Mesendoderm (in vitro differentiated cells): ENCODE measurements at regions not wholly inside any gene's neighbourhood (a gene's known extent, or its start where the extent isn't known, plus 50 kb on each side); places are given as distances from the start of the nearest gene placed in this dataset.
A peak's percentile ranks its signal among the peaks of the same experiment; 100 is the strongest.

Source experiments
- DNase-seq: peaks from one replicate; pipeline ENCODE4 v3.0.0; 2013
- H2AK5ac ChIP-seq: 2 replicates; pipeline ENCODE4 v1.6.1; 2013; ENCODE audit warnings: low read length, inconsistent platforms
- H2BK120ac ChIP-seq: 2 replicates; pipeline ENCODE4 v1.6.1; 2013; ENCODE audit warnings: low read depth, mild to moderate bottlenecking, low read length, moderate library complexity, mixed read lengths
- H2BK15ac ChIP-seq: replicated peaks from 2 replicates; pipeline ENCODE4 v1.6.1; 2013; ENCODE audit warnings: low read depth, mild to moderate bottlenecking, moderate library complexity
- H2BK5ac ChIP-seq: 2 replicates; pipeline ENCODE4 v1.6.1; 2013; ENCODE audit warnings: low read length, inconsistent platforms
- H3K18ac ChIP-seq: 2 replicates; pipeline ENCODE4 v1.6.1; 2013; ENCODE audit warnings: mild to moderate bottlenecking, low read length, mixed read lengths
- H3K23ac ChIP-seq: one replicate; pipeline ENCODE4 v1.6.1; 2013; ENCODE audit warnings: low read length
- H3K27ac ChIP-seq: 2 replicates; pipeline ENCODE4 v1.5.1; 2013; ENCODE audit warnings: low read depth, mild to moderate bottlenecking, inconsistent platforms, low read length, moderate library complexity
- H3K27me3 ChIP-seq: 2 replicates; pipeline ENCODE4 v1.6.1; 2013; ENCODE audit warnings: low read length, control low read depth, mild to moderate bottlenecking, inconsistent platforms; ENCODE audit not compliant: insufficient read depth, poor library complexity
- H3K36me3 ChIP-seq: 2 replicates; pipeline ENCODE4 v1.6.1; 2013; ENCODE audit warnings: low read length, inconsistent platforms; ENCODE audit not compliant: control insufficient read depth, insufficient read depth
- H3K4ac ChIP-seq: one replicate; pipeline ENCODE4 v1.6.1; 2013; ENCODE audit warnings: low read depth, mild to moderate bottlenecking, low read length, moderate library complexity
- H3K4me1 ChIP-seq: 2 replicates; pipeline ENCODE4 v1.6.1; 2013; ENCODE audit warnings: low read depth, low read length, inconsistent platforms; ENCODE audit not compliant: control insufficient read depth
- H3K4me2 ChIP-seq: 2 replicates; pipeline ENCODE4 v1.6.1; 2013; ENCODE audit warnings: low read length
- H3K4me3 ChIP-seq: 2 replicates; pipeline ENCODE4 v1.5.1; 2013; ENCODE audit warnings: mild to moderate bottlenecking, low read length
- H3K56ac ChIP-seq: one replicate; pipeline ENCODE4 v1.6.1; 2013; ENCODE audit warnings: low read length
- H3K79me1 ChIP-seq: 2 replicates; pipeline ENCODE4 v1.6.1; 2013; ENCODE audit warnings: low read length, inconsistent platforms
- H3K79me2 ChIP-seq: 2 replicates; pipeline ENCODE4 v1.6.1; 2013; ENCODE audit warnings: mild to moderate bottlenecking, low read length; ENCODE audit not compliant: control insufficient read depth, insufficient read depth
- H3K9ac ChIP-seq: 2 replicates; pipeline ENCODE4 v1.6.1; 2013; ENCODE audit warnings: low read length, inconsistent platforms
- H4K5ac ChIP-seq: one replicate; pipeline ENCODE4 v1.6.1; 2013; ENCODE audit warnings: low read length
- H4K8ac ChIP-seq: one replicate; pipeline ENCODE4 v1.6.1; 2013; ENCODE audit warnings: low read depth, mild to moderate bottlenecking, control low read depth, low read length, moderate library complexity
- WGBS: extraction: QIAGEN DNeasy Blood & Tissue Kit; methylation state at CpG from one replicate; pipeline ENCODE4 v1.1.7; 2013; ENCODE audit warnings: low lambda C conversion rate, missing lambda C conversion rate; ENCODE audit not compliant: insufficient coverage; ENCODE audit errors: extremely low coverage; 5-methylcytosine and 5-hydroxymethylcytosine counted together

DNA sequence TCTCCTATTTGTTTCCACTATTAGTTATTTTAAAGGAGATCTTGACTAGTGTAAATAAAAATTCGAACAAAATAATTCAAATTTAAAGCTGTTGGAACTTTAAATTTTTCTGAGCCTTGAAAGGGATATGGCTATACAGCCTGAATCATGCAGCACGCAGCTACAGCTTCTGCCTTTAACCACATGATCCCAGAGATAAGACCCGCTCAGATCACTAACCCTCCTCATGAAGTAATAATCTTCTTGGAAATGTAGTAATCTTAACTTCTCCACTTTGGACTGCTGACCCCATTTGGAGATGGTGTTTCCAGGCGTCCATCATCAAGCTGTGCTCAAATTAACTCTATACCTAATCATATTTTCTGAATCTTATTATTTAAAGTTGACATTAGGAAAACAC, 336.6 kb downstream of the DSC3 start:
- Histone ChIP-seq H3K79me1 (no peaks in the 10 kb centered on the region), H3K4me3 (no peak overlapping the region), H3K9ac (no peak overlapping the region), H3K36me3 (no peaks in the 10 kb centered on the region), H3K27ac (no peak overlapping the region), H3K56ac (no peak overlapping the region), H3K23ac (no peak overlapping the region), H2AK5ac (no peak overlapping the region), H3K27me3 (no peaks in the 10 kb centered on the region), H4K5ac (no peak overlapping the region), H3K18ac (no peak overlapping the region), H2BK15ac (no peak overlapping the region), H3K4ac (no peak overlapping the region), H3K4me1 (no peaks in the 10 kb centered on the region), H4K8ac (no peak overlapping the region), H3K79me2 (no peaks in the 10 kb centered on the region), H2BK120ac (no peak overlapping the region), H2BK5ac (no peak overlapping the region), H3K4me2 (no peak overlapping the region)
- WGBS, result no CpG with 5 or more reads among the region's 4 CpGs
- DNase-seq, result no peak

DNA sequence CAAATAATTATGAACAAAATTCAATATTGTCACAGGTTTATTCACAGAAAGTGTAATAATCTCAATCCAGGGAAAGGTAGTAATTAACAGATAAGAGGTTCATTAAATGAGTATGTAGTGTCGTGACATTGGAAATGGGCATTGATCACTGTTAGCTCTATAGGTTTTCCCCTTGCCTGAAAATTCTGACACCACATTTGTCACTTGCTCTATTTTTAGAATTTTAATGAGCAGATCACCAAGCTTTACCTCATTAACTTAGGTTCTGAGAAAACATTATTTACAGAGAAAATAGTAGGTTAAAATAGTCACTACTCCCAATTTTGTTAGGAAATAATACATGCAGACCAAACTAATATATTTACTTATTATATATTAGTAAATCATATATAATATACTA, 344.0 kb downstream of the DSC3 start:
- H3K79me1 ChIP-seq, result no peaks in the 10 kb centered on the region
- no peaks in the 10 kb centered on the region for H3K79me2 ChIP-seq
- no peak for DNase-seq
- no peak overlapping the region for H3K27ac ChIP-seq
- no peak overlapping the region for H4K5ac ChIP-seq
- H3K4me2 ChIP-seq, result no peak overlapping the region
- no peaks in the 10 kb centered on the region for H3K36me3 ChIP-seq
- H4K8ac ChIP-seq, result no peak overlapping the region
- no peak overlapping the region for H3K18ac ChIP-seq
- no peak overlapping the region for H3K56ac ChIP-seq
- no peaks in the 10 kb centered on the region for H3K4me1 ChIP-seq
- H3K4me3 ChIP-seq, result no peak overlapping the region
- H3K27me3 ChIP-seq, result no peaks in the 10 kb centered on the region
- H2BK15ac ChIP-seq, result no peak overlapping the region
- no peak overlapping the region for H2AK5ac ChIP-seq
- no peak overlapping the region for H3K4ac ChIP-seq
- WGBS, result no CpG with 5 or more reads among the region's 1 CpG
- no peak overlapping the region for H2BK5ac ChIP-seq
- no peak overlapping the region for H3K23ac ChIP-seq
- H3K9ac ChIP-seq, result no peak overlapping the region
- no peak overlapping the region for H2BK120ac ChIP-seq

DNA sequence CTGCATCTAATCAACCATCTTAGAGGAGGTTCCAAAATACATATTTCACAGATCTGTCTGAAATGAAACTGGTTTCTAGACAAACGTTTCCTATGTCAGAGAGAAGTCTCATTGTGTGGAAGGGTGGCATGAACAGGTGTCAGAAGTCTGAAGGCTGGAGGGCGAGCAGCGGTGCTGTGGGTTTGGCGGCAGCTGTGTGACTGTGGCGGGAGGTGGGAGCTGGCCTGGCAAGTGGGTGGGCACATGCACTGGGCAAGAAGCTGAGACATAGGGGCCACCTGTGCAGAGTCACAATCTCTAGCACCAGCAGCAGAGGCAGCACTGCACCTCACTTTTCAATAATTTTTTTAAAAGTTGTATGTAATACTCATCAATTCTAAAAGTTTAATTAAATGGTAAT, 346.3 kb downstream of the DSC3 start:
- Histone ChIP-seq H4K5ac (no peak overlapping the region), H4K8ac (no peak overlapping the region), H3K4ac (no peak overlapping the region), H3K36me3 (no peaks in the 10 kb centered on the region), H2AK5ac (no peak overlapping the region), H3K79me2 (no peaks in the 10 kb centered on the region), H3K9ac (no peak overlapping the region), H3K79me1 (no peaks in the 10 kb centered on the region), H3K4me3 (no peak overlapping the region), H3K4me2 (no peak overlapping the region), H2BK15ac (no peak overlapping the region), H3K27ac (no peak overlapping the region), H2BK120ac (no peak overlapping the region), H3K4me1 (no peaks in the 10 kb centered on the region), H3K56ac (no peak overlapping the region), H2BK5ac (no peak overlapping the region), H3K27me3 (no peaks in the 10 kb centered on the region), H3K18ac (no peak overlapping the region), H3K23ac (no peak overlapping the region)
- no peak for DNase-seq
- WGBS, result no CpG with 5 or more reads among the region's 5 CpGs

DNA sequence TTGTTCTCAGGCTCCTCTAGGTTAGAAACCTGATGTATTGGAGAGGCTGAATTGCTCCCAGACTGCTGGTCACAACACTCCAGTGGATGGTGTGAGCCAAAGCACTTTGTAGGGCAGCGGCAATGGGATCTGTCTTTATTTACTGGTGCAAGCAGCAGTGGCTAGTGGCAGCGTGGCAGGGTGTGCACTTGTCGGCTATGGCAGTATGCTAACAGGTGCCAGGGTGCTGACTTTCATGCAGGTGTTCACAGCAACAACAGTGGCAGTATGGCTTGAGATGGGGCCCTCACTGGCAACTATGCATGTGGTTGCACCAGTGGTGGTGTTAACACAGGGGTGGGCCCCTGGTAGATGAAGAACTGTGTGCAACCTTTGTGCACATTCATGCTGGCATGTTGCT, 347.8 kb downstream of the DSC3 start:
- no peak for DNase-seq
- H4K8ac ChIP-seq, result no peak overlapping the region
- no CpG with 5 or more reads among the region's 3 CpGs for WGBS
- no peaks in the 10 kb centered on the region for H3K79me1 ChIP-seq
- no peaks in the 10 kb centered on the region for H3K79me2 ChIP-seq
- no peak overlapping the region for H3K56ac ChIP-seq
- H3K27ac ChIP-seq, result no peak overlapping the region
- no peak overlapping the region for H3K4me3 ChIP-seq
- no peak overlapping the region for H4K5ac ChIP-seq
- H3K27me3 ChIP-seq, result no peaks in the 10 kb centered on the region
- no peaks in the 10 kb centered on the region for H3K4me1 ChIP-seq
- no peak overlapping the region for H3K9ac ChIP-seq
- no peak overlapping the region for H3K23ac ChIP-seq
- no peak overlapping the region for H2BK5ac ChIP-seq
- no peak overlapping the region for H2AK5ac ChIP-seq
- no peak overlapping the region for H2BK15ac ChIP-seq
- no peaks in the 10 kb centered on the region for H3K36me3 ChIP-seq
- no peak overlapping the region for H2BK120ac ChIP-seq
- no peak overlapping the region for H3K4me2 ChIP-seq
- H3K18ac ChIP-seq, result no peak overlapping the region
- no peak overlapping the region for H3K4ac ChIP-seq

DNA sequence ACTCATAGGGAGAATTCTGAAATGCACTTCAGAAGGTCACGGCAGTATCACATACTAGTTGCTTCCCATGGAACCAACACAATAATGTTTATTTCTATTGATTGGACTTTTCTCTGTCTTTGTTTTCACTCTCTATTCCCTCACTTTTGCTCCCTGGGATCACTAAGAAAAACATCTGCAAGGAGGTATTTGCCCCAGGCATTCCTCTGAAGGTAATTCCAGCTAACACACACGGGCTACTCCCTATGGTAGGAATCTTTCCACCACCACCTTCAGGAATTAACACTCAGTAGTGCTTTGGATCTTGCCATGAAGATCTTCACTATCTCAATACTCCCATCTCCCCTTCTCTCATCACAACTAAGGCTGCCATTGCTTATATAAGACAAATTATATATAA, 353.3 kb downstream of the DSC3 start:
- Histone ChIP-seq H4K8ac (no peak overlapping the region), H2BK15ac (no peak overlapping the region), H3K9ac (no peak overlapping the region), H3K79me1 (no peaks in the 10 kb centered on the region), H2BK120ac (no peak overlapping the region), H3K27ac (no peak overlapping the region), H3K36me3 (no peaks in the 10 kb centered on the region), H4K5ac (no peak overlapping the region), H3K4me1 (no peaks in the 10 kb centered on the region), H2BK5ac (no peak overlapping the region), H3K27me3 (no peaks in the 10 kb centered on the region), H3K79me2 (no peaks in the 10 kb centered on the region), H3K4ac (no peak overlapping the region), H3K4me3 (no peak overlapping the region), H3K56ac (no peak overlapping the region), H3K23ac (no peak overlapping the region), H2AK5ac (no peak overlapping the region), H3K4me2 (no peak overlapping the region), H3K18ac (no peak overlapping the region)
- peak; percentile 11 for DNase-seq
- WGBS, result no CpG with 5 or more reads among the region's 2 CpGs

DNA sequence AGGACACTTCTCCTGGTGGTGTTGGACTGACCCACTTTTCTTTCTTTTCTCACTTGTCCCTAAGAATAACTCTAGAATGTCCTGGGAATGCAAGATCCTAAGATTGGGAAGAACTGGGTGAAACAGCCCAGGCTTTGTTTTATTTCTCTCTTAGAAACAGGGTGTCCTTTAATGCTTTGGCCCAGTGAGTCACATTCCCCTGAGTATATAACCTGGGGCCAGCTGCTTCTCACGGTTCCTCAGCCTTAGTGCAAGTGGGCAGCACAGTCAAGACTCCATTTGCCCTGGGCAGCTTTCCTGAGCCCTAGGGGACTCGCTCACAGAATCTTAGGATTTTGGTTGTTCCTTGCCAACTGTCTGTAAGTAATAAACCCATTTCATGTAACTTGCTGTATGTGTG, 355.0 kb downstream of the DSC3 start:
- no peak overlapping the region for H3K23ac ChIP-seq
- H3K4me2 ChIP-seq, result no peak overlapping the region
- no peak overlapping the region for H2BK120ac ChIP-seq
- no peaks in the 10 kb centered on the region for H3K79me2 ChIP-seq
- no peak overlapping the region for H3K18ac ChIP-seq
- H3K36me3 ChIP-seq, result no peaks in the 10 kb centered on the region
- no peak overlapping the region for H3K56ac ChIP-seq
- H3K4me1 ChIP-seq, result no peaks in the 10 kb centered on the region
- H2BK5ac ChIP-seq, result no peak overlapping the region
- H4K5ac ChIP-seq, result no peak overlapping the region
- H3K4me3 ChIP-seq, result no peak overlapping the region
- H2BK15ac ChIP-seq, result no peak overlapping the region
- no peak overlapping the region for H3K27ac ChIP-seq
- H3K9ac ChIP-seq, result no peak overlapping the region
- no peak overlapping the region for H3K4ac ChIP-seq
- DNase-seq, result no peak
- no peaks in the 10 kb centered on the region for H3K27me3 ChIP-seq
- H3K79me1 ChIP-seq, result no peaks in the 10 kb centered on the region
- H2AK5ac ChIP-seq, result no peak overlapping the region
- no peak overlapping the region for H4K8ac ChIP-seq
- WGBS, result no CpG with 5 or more reads among the region's 2 CpGs
